ENCODE measurements at regions not wholly inside any gene's neighbourhood (a gene's known extent, or its start where the extent isn't known, plus 50 kb on each side); places are given as distances from the start of the nearest gene placed in this dataset.

GRCh38 chr12:98295681-98296080, 219.7 kb upstream of the TMPO start:
- TF ChIP-seq, protein P1, sequence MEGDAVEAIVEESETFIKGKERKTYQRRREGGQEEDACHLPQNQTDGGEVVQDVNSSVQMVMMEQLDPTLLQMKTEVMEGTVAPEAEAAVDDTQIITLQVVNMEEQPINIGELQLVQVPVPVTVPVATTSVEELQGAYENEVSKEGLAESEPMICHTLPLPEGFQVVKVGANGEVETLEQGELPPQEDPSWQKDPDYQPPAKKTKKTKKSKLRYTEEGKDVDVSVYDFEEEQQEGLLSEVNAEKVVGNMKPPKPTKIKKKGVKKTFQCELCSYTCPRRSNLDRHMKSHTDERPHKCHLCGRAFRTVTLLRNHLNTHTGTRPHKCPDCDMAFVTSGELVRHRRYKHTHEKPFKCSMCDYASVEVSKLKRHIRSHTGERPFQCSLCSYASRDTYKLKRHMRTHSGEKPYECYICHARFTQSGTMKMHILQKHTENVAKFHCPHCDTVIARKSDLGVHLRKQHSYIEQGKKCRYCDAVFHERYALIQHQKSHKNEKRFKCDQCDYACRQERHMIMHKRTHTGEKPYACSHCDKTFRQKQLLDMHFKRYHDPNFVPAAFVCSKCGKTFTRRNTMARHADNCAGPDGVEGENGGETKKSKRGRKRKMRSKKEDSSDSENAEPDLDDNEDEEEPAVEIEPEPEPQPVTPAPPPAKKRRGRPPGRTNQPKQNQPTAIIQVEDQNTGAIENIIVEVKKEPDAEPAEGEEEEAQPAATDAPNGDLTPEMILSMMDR (IDR thresholded peaks at IDR 0.05; ENCODE audit: extremely low read depth, missing control alignments), result no peak

DNA sequence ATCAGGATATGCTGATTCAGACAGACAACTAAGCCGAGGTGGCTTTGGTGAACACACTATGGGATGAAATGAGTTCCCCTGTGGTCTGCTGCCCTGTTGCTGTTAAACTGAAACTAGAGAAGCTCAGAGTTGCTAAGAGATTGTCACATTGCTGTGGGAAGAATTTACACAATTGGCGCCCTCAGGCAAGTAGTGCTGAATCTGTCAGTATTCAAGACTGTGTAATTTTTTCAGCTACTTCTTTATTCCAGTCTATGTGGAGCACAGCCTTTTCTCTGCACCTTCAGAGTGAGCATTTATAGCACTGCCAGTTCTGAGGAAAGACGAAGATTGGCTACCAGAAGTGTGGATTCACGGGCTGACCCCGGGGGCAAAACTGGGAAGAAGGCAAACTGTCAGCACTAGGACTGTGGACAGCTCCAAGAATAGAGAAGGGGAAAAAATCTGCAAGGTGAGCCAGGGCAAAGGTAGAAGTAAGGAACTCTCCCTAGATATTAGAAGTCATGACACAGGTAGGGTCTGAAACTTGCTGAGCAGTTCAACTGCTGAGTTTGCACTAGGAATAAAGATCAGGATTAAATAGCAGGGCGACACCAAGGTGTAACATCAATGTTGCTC, 218.8 kb upstream of the TMPO start:
- TF ChIP-seq, protein P1 (IDR thresholded peaks at IDR 0.05; ENCODE audit: extremely low read depth, missing control alignments), result no peak

More at GRCh38 chr12:98295681-98296080, 219.7 kb upstream of the TMPO start:
- no peak for DNase-seq (ENCODE audit: low spot score)

DNA sequence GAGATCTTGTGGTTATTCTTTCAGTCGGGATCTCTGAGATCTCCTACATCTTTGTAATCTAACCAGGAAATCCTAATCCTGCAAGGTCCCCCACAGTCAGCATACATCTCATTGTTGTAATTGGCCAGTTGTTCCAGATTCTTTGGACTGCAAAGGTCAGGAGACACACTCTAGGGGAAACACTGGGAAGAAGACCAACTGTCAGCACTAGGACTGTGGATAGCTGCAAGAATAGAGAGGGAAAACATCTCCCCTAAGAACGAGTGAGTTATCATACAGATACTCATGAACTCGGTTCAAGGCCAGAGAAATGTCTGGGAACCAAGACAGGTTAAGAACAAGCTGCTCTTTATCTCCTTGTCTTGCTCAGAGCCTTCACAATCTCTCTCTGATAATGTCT, 217.9 kb upstream of the TMPO start:
- no peak for DNase-seq (ENCODE audit: low spot score)
- TF ChIP-seq, protein P1 (IDR thresholded peaks at IDR 0.05; ENCODE audit: extremely low read depth, missing control alignments), result no peak

More for the DNA sequence above, 218.8 kb upstream of the TMPO start:
- no peak for DNase-seq (ENCODE audit: low spot score)

DNA sequence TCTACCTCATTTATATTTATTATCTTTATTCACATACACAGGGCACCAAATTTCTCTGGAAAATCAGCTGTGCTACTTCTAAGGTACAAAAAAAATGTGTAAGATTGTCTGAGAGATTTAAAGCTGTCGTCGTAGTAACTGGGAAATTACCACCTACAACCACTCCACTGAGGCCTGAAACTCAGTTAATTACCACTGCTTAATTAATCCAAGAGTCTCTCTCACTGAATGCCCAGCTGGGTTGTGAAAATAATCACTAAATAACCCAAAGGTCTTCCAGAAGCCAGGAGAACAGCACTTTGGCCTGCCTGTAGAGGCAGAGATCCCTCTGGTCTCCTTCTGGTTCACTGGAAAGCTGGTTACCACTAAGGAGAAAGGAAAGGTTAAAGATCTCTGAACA, 207.2 kb upstream of the TMPO start:
- DNase-seq (ENCODE audit: low spot score), result no peak
- TF ChIP-seq, protein P1 (IDR thresholded peaks at IDR 0.05; ENCODE audit: extremely low read depth, missing control alignments), result no peak

DNA sequence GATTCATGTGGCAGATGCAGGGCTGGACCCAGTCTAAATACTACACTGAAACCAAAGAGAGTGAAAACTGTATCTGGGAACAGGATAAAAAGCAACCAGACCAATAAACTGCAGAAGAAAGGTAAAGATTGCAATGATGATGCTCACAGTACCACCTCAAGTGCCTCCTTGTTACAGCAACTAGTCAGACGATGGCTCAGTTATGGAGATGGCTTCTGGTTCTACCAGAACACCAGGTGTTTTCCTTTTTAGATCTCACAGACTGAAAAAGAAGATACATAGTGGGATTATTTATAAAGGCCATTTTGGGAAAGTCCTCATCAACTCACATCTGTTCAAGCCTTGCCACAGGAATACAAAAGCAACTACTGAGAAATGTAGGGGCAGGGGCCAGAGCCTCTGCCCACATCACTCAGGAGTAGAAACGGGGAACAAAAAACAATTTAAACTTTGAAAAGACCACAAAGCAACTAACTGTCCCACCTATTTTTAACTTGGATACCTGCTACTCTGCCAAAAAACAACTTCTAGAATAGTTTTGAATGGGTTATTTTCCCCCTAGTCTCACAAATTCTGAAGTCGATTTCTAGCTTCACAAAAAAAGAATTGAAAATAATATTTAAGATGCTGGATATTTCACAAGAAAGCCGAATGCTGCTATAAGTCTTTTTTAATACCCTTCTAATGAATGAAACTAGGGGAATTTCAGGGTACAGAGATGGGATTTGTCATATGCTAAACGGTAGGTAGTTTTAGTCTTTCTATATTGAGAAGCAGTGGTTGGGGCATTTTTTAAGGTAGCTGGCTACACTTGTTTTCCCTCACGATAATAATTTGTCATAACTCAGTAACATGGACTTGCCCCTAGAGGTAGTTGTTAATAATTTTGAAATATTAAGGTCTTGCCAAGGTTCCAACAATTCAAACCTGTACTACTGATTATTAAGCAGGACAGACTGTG, 197.2 kb upstream of the TMPO start:
- TF ChIP-seq, protein P1 (IDR thresholded peaks at IDR 0.05; ENCODE audit: extremely low read depth, missing control alignments), result no peak

DNA sequence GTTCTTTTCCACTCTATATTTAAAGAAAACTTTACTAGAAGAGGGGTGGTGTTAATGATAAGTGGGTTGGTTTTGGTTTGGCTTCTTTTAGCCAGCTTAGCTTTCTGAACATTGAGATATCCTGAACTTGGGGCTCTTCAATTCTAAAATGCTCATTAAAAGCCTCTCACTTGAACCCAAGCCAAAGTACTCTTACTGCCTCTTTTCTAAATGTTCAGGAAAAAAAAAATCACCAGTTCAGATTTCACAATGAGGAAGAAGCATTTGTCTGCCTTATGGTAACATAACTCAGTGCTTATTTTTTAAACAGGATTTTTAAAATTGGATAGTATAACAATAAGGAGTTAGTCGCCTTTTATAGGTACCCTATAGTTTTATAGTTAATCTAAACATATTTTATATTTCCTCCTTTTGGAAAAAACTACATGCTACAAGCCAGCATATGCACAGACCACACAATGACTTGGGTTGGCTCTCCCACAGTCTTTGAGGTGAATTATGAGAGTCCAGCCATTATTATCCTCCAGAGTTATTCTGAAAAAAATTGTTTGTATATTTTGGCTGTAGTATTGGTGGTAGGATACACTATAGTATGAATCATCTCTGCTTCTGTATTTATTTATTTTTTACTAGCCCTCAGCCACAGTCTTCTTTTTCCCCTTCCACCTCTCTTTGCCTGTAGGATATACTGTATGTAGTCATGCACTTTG, 195.5 kb upstream of the TMPO start:
- TF ChIP-seq, protein P1 (IDR thresholded peaks at IDR 0.05; ENCODE audit: extremely low read depth, missing control alignments), result no peak
- DNase-seq (ENCODE audit: low spot score), result no peak

More for the DNA sequence above, 197.2 kb upstream of the TMPO start:
- no peak for DNase-seq (ENCODE audit: low spot score)
